GM23338 (cell line): ENCODE measurements at regions not wholly inside any gene's neighbourhood (a gene's known extent, or its start where the extent isn't known, plus 50 kb on each side); places are given as distances from the start of the nearest gene placed in this dataset.

Source experiments
- ATAC-seq: fragments of 200-7000 bp; cut with Tn5 transposase; 3 replicates; pipeline ENCODE4 v1.9.1; 2020
- DNase-seq: peaks from one replicate; pipeline ENCODE4 v3.0.0-alpha.2; 2015; ENCODE audit warnings: low spot score
- H2AFZ ChIP-seq: fragments of 200-600 bp; sonication (generic); 2 replicates; pipeline ENCODE4 v1.8.0; 2016; ENCODE audit warnings: antibody characterized with exemption, mild to moderate bottlenecking, moderate library complexity
- H3F3A ChIP-seq: fragments of 200-600 bp; sonication (generic); replicated peaks from 2 replicates; pipeline ENCODE4 v1.8.0; 2017; ENCODE audit warnings: antibody characterized with exemption, mixed run types, low read depth
- H3K27ac ChIP-seq: fragments of 200-600 bp; sonication (generic); 2 replicates; pipeline ENCODE4 v1.6.1; 2016; ENCODE audit warnings: low read depth
- H3K27me3 ChIP-seq: fragments of 200-600 bp; sonication (generic); 2 replicates; pipeline ENCODE4 v1.8.0; 2016; ENCODE audit warnings: mild to moderate bottlenecking, mixed run types, moderate library complexity; ENCODE audit not compliant: insufficient read depth
- H3K36me3 ChIP-seq: fragments of 200-600 bp; sonication (generic); 2 replicates; pipeline ENCODE4 v1.8.0; 2016; ENCODE audit warnings: mild to moderate bottlenecking; ENCODE audit not compliant: insufficient read depth
- H3K4me1 ChIP-seq: fragments of 200-600 bp; sonication (generic); 2 replicates; pipeline ENCODE4 v1.8.0; 2016; ENCODE audit warnings: mild to moderate bottlenecking, moderate library complexity; ENCODE audit not compliant: insufficient read depth
- H3K4me2 ChIP-seq: fragments of 200-600 bp; sonication (generic); 2 replicates; pipeline ENCODE4 v1.7.1; 2017; ENCODE audit warnings: mixed run types
- H3K4me3 ChIP-seq: fragments of 200-600 bp; sonication (generic); 2 replicates; pipeline ENCODE4 v1.6.1; 2016; ENCODE audit warnings: mixed run types
- H3K79me2 ChIP-seq: fragments of 200-600 bp; sonication (generic); replicated peaks from 2 replicates; pipeline ENCODE4 v1.8.0; 2017; ENCODE audit warnings: mild to moderate bottlenecking; ENCODE audit not compliant: insufficient read depth
- H3K9me2 ChIP-seq: fragments of 200-600 bp; sonication (generic); 2 replicates; pipeline ENCODE4 v1.8.0; 2017; ENCODE audit not compliant: insufficient read depth
- H4K20me1 ChIP-seq: fragments of 200-600 bp; sonication (generic); replicated peaks from 2 replicates; pipeline ENCODE4 v1.8.0; 2017; ENCODE audit warnings: mild to moderate bottlenecking; ENCODE audit not compliant: insufficient read depth
- H3K27ac Mint-ChIP-seq: 2 replicates; pipeline ENCODE4 v1.8.0; 2020; ENCODE audit warnings: inconsistent platforms, mild to moderate bottlenecking, moderate library complexity, mixed read lengths
- H3K27me3 Mint-ChIP-seq: 3 replicates; pipeline ENCODE4 v1.8.0; 2022; ENCODE audit warnings: low read depth, mild to moderate bottlenecking, moderate library complexity, mixed read lengths, inconsistent platforms; ENCODE audit not compliant: insufficient read depth, poor library complexity
- H3K36me3 Mint-ChIP-seq: 3 replicates; pipeline ENCODE4 v1.8.0; 2021; ENCODE audit warnings: low read depth, mild to moderate bottlenecking, inconsistent platforms, moderate library complexity, mixed read lengths
- H3K4me1 Mint-ChIP-seq: 3 replicates; pipeline ENCODE4 v1.8.0; 2020; ENCODE audit warnings: mild to moderate bottlenecking, inconsistent platforms, mixed read lengths
- H3K4me3 Mint-ChIP-seq: 3 replicates; pipeline ENCODE4 v1.8.0; 2021; ENCODE audit warnings: moderate library complexity, mild to moderate bottlenecking, inconsistent platforms, mixed read lengths
- H3K9me3 Mint-ChIP-seq: 3 replicates; pipeline ENCODE4 v1.8.0; 2020; ENCODE audit warnings: moderate library complexity, mild to moderate bottlenecking, inconsistent platforms, mixed read lengths
- CREB1 ChIP-seq: fragments of 250-450 bp; sonication (Bioruptor Pico); IDR thresholded peaks from 2 replicates; pipeline ENCODE4 v1.5.0; 2020; ENCODE audit warnings: low read depth, mild to moderate bottlenecking, moderate library complexity
- CTCF ChIP-seq, 2 experiments: fragments of 200-600 bp in 1 of 2; sonication (generic) in 1 of 2; conservative IDR thresholded peaks; 2 replicates each; pipeline versions ENCODE4 v1.5.1 to v1.6.1; 2016 to 2017; ENCODE audit warnings: antibody characterized with exemption in 2 of 2, low read depth in 2 of 2, mild to moderate bottlenecking in 2 of 2, moderate library complexity in 1 of 2
- ETS1 ChIP-seq: IDR thresholded peaks from 2 replicates; pipeline ENCODE4 v1.6.1; 2016; ENCODE audit warnings: antibody characterized with exemption
- EZH2 ChIP-seq: fragments of 200-600 bp; sonication (generic); IDR thresholded peaks from one replicate; pipeline ENCODE4 v1.8.0; 2017; ENCODE audit warnings: antibody characterized with exemption, mild to moderate bottlenecking, low read depth; ENCODE audit not compliant: unreplicated experiment
- EZH2phosphoT487 ChIP-seq: fragments of 200-600 bp; sonication (generic); IDR thresholded peaks from one replicate; pipeline ENCODE4 v1.8.1; 2018; ENCODE audit warnings: antibody characterized with exemption; ENCODE audit not compliant: unreplicated experiment
- JUNB ChIP-seq: IDR thresholded peaks from one replicate; pipeline ENCODE4 v1.6.1; 2016; ENCODE audit warnings: antibody characterized with exemption; ENCODE audit not compliant: unreplicated experiment
- NANOG ChIP-seq: IDR thresholded peaks from 2 replicates; pipeline ENCODE4 v1.6.1; 2016; ENCODE audit warnings: antibody characterized with exemption, borderline replicate concordance
- POLR2AphosphoS5 ChIP-seq: IDR thresholded peaks from 2 replicates; pipeline ENCODE4 v1.6.1; 2016; ENCODE audit warnings: antibody characterized with exemption, low read depth
- STAT1 ChIP-seq: IDR thresholded peaks from one replicate; pipeline ENCODE4 v1.6.1; 2016; ENCODE audit warnings: antibody characterized with exemption; ENCODE audit not compliant: unreplicated experiment
- ZNF114 ChIP-seq: fragments of 250-450 bp; sonication (Bioruptor Pico); IDR thresholded peaks from 2 replicates; pipeline ENCODE4 v1.5.0; 2020; ENCODE audit warnings: mild to moderate bottlenecking, moderate library complexity
- ZNF331 ChIP-seq: fragments of 250-450 bp; sonication (Bioruptor Pico); IDR thresholded peaks from 2 replicates; pipeline ENCODE4 v1.5.0; 2020; ENCODE audit warnings: low read depth, mild to moderate bottlenecking, moderate library complexity
- TF ChIP-seq, protein P1 (sequence below): IDR thresholded peaks from one replicate; pipeline ENCODE4 v1.6.1; 2018; ENCODE audit warnings: antibody characterized with exemption; ENCODE audit not compliant: unreplicated experiment
- TF ChIP-seq, protein P2 (sequence below): fragments of 250-450 bp; sonication (Bioruptor Pico); IDR thresholded peaks from 2 replicates; pipeline ENCODE4 v1.5.0; 2020; ENCODE audit warnings: mild to moderate bottlenecking, moderate library complexity

DNA sequence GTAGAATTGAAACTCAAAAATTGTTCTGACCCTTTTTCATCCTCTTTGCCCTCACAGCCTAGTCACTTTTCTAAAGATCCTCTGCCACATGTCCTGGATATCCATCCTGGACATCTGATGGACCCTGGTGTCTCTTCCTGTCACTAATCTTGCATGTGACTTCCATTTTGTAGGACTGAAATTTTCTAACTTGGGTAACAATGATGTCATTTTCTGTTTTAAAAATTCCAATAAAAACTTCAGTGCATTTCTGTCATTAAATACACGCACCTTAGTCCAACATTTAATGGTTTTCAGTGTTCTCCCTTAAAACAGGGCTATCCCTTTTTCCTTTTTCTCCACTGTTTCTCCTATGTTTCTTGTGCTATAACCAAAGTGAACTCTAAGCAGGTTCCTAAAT lies 684.9 kb upstream of the ANKRD30A start:
- ATAC-seq = no peak
- Histone ChIP-seq H2AFZ (no peak overlapping the region; the same call in 1 of the 2 replicates), H3K36me3 (no peaks in the 10 kb centered on the region), H3K4me3 (no peak overlapping the region), H3K9me2 (no peaks in the 10 kb centered on the region), H3K27me3 (no peaks in the 10 kb centered on the region), H3K4me1 (peaks cover 9% of the 10 kb centered on the region), H4K20me1 (no peaks in the 10 kb centered on the region), H3F3A (no peaks in the 10 kb centered on the region), H3K79me2 (no peaks in the 10 kb centered on the region), H3K4me2 (no peak overlapping the region), H3K27ac (no peak overlapping the region)
- DNase-seq = no peak
- TF ChIP-seq CREB1 (no peak), STAT1 (no peak), EZH2 (no peak), CTCF (conservative IDR thresholded peaks at IDR 0.05; ENCODE audit: low read depth in 2 of 2) (no peak), ETS1 (no peak), POLR2AphosphoS5 (no peak), ZNF331 (CRISPR knock-in tag) (no peak), NANOG (no peak), ZNF114 (CRISPR knock-in tag) (no peak), EZH2phosphoT487 (no peak), JUNB (no peak)
- TF ChIP-seq, protein P1, sequence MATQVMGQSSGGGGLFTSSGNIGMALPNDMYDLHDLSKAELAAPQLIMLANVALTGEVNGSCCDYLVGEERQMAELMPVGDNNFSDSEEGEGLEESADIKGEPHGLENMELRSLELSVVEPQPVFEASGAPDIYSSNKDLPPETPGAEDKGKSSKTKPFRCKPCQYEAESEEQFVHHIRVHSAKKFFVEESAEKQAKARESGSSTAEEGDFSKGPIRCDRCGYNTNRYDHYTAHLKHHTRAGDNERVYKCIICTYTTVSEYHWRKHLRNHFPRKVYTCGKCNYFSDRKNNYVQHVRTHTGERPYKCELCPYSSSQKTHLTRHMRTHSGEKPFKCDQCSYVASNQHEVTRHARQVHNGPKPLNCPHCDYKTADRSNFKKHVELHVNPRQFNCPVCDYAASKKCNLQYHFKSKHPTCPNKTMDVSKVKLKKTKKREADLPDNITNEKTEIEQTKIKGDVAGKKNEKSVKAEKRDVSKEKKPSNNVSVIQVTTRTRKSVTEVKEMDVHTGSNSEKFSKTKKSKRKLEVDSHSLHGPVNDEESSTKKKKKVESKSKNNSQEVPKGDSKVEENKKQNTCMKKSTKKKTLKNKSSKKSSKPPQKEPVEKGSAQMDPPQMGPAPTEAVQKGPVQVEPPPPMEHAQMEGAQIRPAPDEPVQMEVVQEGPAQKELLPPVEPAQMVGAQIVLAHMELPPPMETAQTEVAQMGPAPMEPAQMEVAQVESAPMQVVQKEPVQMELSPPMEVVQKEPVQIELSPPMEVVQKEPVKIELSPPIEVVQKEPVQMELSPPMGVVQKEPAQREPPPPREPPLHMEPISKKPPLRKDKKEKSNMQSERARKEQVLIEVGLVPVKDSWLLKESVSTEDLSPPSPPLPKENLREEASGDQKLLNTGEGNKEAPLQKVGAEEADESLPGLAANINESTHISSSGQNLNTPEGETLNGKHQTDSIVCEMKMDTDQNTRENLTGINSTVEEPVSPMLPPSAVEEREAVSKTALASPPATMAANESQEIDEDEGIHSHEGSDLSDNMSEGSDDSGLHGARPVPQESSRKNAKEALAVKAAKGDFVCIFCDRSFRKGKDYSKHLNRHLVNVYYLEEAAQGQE = no peak
- TF ChIP-seq, protein P2, sequence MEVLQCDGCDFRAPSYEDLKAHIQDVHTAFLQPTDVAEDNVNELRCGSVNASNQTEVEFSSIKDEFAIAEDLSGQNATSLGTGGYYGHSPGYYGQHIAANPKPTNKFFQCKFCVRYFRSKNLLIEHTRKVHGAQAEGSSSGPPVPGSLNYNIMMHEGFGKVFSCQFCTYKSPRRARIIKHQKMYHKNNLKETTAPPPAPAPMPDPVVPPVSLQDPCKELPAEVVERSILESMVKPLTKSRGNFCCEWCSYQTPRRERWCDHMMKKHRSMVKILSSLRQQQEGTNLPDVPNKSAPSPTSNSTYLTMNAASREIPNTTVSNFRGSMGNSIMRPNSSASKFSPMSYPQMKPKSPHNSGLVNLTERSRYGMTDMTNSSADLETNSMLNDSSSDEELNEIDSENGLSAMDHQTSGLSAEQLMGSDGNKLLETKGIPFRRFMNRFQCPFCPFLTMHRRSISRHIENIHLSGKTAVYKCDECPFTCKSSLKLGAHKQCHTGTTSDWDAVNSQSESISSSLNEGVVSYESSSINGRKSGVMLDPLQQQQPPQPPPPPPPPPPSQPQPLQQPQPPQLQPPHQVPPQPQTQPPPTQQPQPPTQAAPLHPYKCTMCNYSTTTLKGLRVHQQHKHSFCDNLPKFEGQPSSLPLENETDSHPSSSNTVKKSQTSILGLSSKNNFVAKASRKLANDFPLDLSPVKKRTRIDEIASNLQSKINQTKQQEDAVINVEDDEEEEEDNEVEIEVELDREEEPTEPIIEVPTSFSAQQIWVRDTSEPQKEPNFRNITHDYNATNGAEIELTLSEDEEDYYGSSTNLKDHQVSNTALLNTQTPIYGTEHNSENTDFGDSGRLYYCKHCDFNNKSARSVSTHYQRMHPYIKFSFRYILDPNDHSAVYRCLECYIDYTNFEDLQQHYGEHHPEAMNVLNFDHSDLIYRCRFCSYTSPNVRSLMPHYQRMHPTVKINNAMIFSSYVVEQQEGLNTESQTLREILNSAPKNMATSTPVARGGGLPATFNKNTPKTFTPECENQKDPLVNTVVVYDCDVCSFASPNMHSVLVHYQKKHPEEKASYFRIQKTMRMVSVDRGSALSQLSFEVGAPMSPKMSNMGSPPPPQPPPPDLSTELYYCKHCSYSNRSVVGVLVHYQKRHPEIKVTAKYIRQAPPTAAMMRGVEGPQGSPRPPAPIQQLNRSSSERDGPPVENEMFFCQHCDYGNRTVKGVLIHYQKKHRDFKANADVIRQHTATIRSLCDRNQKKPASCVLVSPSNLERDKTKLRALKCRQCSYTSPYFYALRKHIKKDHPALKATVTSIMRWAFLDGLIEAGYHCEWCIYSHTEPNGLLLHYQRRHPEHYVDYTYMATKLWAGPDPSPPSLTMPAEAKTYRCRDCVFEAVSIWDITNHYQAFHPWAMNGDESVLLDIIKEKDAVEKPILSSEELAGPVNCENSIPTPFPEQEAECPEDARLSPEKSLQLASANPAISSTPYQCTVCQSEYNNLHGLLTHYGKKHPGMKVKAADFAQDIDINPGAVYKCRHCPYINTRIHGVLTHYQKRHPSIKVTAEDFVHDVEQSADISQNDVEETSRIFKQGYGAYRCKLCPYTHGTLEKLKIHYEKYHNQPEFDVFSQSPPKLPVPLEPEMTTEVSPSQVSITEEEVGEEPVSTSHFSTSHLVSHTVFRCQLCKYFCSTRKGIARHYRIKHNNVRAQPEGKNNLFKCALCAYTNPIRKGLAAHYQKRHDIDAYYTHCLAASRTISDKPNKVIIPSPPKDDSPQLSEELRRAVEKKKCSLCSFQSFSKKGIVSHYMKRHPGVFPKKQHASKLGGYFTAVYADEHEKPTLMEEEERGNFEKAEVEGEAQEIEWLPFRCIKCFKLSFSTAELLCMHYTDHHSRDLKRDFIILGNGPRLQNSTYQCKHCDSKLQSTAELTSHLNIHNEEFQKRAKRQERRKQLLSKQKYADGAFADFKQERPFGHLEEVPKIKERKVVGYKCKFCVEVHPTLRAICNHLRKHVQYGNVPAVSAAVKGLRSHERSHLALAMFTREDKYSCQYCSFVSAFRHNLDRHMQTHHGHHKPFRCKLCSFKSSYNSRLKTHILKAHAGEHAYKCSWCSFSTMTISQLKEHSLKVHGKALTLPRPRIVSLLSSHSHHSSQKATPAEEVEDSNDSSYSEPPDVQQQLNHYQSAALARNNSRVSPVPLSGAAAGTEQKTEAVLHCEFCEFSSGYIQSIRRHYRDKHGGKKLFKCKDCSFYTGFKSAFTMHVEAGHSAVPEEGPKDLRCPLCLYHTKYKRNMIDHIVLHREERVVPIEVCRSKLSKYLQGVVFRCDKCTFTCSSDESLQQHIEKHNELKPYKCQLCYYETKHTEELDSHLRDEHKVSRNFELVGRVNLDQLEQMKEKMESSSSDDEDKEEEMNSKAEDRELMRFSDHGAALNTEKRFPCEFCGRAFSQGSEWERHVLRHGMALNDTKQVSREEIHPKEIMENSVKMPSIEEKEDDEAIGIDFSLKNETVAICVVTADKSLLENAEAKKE (CRISPR knock-in tag) = no peak
- no peaks in the 10 kb centered on the region for H3K9me3 Mint-ChIP-seq
- H3K27me3 Mint-ChIP-seq = no peaks in the 10 kb centered on the region
- H3K27ac Mint-ChIP-seq = no peak overlapping the region
- no peaks in the 10 kb centered on the region for H3K36me3 Mint-ChIP-seq
- peaks cover 7% of the 10 kb centered on the region; the same call in 2 of the 3 replicates for H3K4me1 Mint-ChIP-seq
- no peak overlapping the region for H3K4me3 Mint-ChIP-seq
